ENCODE measurements at regions not wholly inside any gene's neighbourhood (a gene's known extent, or its start where the extent isn't known, plus 50 kb on each side); places are given as distances from the start of the nearest gene placed in this dataset.

DNA sequence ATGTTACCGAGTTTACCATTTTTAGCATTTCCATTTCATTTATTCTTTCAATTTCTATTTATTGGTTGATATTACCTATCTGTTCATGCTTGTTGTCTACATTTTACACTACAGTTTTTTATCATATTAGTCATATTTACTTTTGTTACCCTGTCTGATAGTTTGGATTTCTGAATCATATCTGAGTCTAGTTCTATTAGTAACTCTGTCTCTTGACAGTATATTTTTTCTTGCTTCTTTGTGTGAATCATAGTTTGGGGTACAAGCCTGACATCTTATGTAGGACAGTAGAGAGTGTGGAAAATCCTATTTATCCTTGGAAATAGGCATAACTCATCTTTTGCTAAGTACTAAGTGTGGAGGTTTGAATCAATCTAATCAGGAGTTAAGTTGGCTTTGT, 263.9 kb upstream of the SESN3 start:
- Histone ChIP-seq H3K27me3 (no peaks in the 10 kb centered on the region), H3K9me3 (ENCODE audit: low read depth) (no peaks in the 10 kb centered on the region), H3K9me2 (replicated peaks; ENCODE audit: insufficient read depth) (no peaks in the 10 kb centered on the region), H3K4me2 (no peak overlapping the region), H3K4me1 (ENCODE audit: insufficient read depth) (peaks cover 13% of the 10 kb centered on the region), H3K36me3 (replicated peaks; ENCODE audit: insufficient read depth, low read depth) (no peaks in the 10 kb centered on the region), H4K20me1 (ENCODE audit: insufficient read depth, poor library complexity, severe bottlenecking) (no peaks in the 10 kb centered on the region), H3K27ac (no peak overlapping the region), H3K4me3 (no peak overlapping the region), H3K79me2 (no peaks in the 10 kb centered on the region), H2AFZ (no peak overlapping the region)
- DNase-seq (ENCODE audit: low spot score) = no peak
- WGBS (ENCODE audit: low lambda C conversion rate, missing lambda C conversion rate) = 97% methylated on average over 1 of the region's 1 CpG
- no peak for TF ChIP-seq EZH2phosphoT487 (IDR thresholded peaks at IDR 0.05; ENCODE audit: low read depth, severe bottlenecking, unreplicated experiment)
- TF ChIP-seq, protein P1, sequence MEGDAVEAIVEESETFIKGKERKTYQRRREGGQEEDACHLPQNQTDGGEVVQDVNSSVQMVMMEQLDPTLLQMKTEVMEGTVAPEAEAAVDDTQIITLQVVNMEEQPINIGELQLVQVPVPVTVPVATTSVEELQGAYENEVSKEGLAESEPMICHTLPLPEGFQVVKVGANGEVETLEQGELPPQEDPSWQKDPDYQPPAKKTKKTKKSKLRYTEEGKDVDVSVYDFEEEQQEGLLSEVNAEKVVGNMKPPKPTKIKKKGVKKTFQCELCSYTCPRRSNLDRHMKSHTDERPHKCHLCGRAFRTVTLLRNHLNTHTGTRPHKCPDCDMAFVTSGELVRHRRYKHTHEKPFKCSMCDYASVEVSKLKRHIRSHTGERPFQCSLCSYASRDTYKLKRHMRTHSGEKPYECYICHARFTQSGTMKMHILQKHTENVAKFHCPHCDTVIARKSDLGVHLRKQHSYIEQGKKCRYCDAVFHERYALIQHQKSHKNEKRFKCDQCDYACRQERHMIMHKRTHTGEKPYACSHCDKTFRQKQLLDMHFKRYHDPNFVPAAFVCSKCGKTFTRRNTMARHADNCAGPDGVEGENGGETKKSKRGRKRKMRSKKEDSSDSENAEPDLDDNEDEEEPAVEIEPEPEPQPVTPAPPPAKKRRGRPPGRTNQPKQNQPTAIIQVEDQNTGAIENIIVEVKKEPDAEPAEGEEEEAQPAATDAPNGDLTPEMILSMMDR (IDR thresholded peaks at IDR 0.05; ENCODE audit: poor library complexity) = no peak
- TF ChIP-seq EZH2 (IDR thresholded peaks at IDR 0.05; ENCODE audit: borderline replicate concordance) = no peak

DNA sequence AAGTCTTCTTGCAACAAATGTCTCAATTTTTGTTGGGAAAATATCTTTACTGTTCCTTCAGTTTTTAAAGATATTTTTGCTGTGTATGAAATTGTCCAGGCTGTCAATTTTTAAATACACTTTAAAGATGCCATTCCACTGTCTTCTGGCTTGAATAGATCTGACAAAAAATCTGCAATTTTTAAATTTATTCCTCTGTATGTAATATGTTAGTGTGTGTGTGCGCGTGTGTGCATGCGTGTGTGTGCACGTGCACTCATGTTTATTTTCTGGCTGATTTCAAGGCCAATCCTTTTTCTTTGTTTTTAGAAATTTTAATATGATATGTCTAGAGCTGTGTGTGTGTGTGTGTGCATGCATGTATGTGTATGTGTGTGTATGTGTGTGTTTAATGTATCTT, 263.2 kb upstream of the SESN3 start:
- Histone ChIP-seq H2AFZ (no peak overlapping the region), H3K4me2 (no peak overlapping the region), H3K27ac (no peak overlapping the region), H3K79me2 (no peaks in the 10 kb centered on the region), H3K27me3 (no peaks in the 10 kb centered on the region), H3K9me3 (ENCODE audit: low read depth) (no peaks in the 10 kb centered on the region), H3K36me3 (replicated peaks; ENCODE audit: insufficient read depth, low read depth) (no peaks in the 10 kb centered on the region), H3K4me3 (no peak overlapping the region), H3K9me2 (replicated peaks; ENCODE audit: insufficient read depth) (no peaks in the 10 kb centered on the region), H4K20me1 (ENCODE audit: insufficient read depth, poor library complexity, severe bottlenecking) (no peaks in the 10 kb centered on the region), H3K4me1 (ENCODE audit: insufficient read depth) (peaks cover 10% of the 10 kb centered on the region)
- no peak for TF ChIP-seq EZH2phosphoT487 (IDR thresholded peaks at IDR 0.05; ENCODE audit: low read depth, severe bottlenecking, unreplicated experiment)
- TF ChIP-seq, protein P1 (IDR thresholded peaks at IDR 0.05; ENCODE audit: poor library complexity) = no peak
- no peak for TF ChIP-seq EZH2 (IDR thresholded peaks at IDR 0.05; ENCODE audit: borderline replicate concordance)
- no peak for DNase-seq (ENCODE audit: low spot score)
- whole genome bisulfite sequencing (ENCODE audit: low lambda C conversion rate, missing lambda C conversion rate) = 98% methylated on average over 4 of the region's 4 CpGs

DNA sequence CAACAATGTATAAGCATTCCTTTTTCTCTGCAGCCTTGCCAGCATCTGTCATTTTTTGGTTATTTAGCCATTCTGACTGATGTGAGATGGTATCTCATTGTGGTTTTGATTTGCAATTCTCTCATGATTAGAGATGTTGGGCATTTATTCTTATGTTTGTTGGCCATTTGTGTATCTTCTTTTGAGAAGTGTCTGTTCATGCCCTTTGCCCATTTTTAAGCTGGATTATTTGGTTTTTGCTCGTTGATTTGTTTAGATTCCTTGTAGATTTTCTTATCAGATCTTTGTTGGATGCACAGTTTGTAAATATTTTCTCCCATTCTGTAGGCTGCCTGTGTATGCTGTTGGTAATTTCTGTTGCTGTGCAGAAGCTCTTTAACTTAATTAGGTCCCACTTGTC, 259.6 kb upstream of the SESN3 start:
- Histone ChIP-seq H3K4me3 (no peak overlapping the region), H3K4me1 (ENCODE audit: insufficient read depth) (no peaks in the 10 kb centered on the region), H3K79me2 (no peaks in the 10 kb centered on the region), H4K20me1 (ENCODE audit: insufficient read depth, poor library complexity, severe bottlenecking) (no peaks in the 10 kb centered on the region), H3K36me3 (replicated peaks; ENCODE audit: insufficient read depth, low read depth) (no peaks in the 10 kb centered on the region), H2AFZ (no peak overlapping the region), H3K9me3 (ENCODE audit: low read depth) (no peaks in the 10 kb centered on the region), H3K9me2 (replicated peaks; ENCODE audit: insufficient read depth) (no peaks in the 10 kb centered on the region), H3K27ac (no peak overlapping the region), H3K27me3 (no peaks in the 10 kb centered on the region), H3K4me2 (no peak overlapping the region)
- no peak for DNase-seq (ENCODE audit: low spot score)
- TF ChIP-seq, protein P1 (IDR thresholded peaks at IDR 0.05; ENCODE audit: poor library complexity) = no peak
- TF ChIP-seq EZH2phosphoT487 (IDR thresholded peaks at IDR 0.05; ENCODE audit: low read depth, severe bottlenecking, unreplicated experiment) (no peak), EZH2 (IDR thresholded peaks at IDR 0.05; ENCODE audit: borderline replicate concordance) (no peak)
- WGBS (ENCODE audit: low lambda C conversion rate, missing lambda C conversion rate) = 78% methylated on average over 1 of the region's 1 CpG

DNA sequence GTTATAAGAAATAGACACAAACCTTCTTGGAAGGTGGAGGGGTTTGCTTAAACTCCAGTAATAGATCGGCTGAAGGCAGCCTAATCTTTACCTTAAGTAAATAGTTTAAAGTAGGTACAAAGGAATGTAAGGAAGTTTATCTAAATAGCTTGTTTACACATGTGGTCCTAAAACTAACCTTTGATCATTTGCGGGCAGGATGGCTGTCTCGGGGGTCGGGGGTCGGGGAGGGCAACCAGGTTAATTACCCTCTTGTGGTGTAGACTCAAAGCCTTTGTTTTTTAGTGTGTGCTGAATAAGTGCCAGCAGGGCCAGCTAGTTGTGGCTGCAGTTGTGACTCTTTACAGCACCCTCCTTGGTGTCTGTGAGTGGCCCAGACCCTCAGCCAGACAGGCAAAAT, 256.9 kb upstream of the SESN3 start:
- Histone ChIP-seq H3K27ac (peak overlapping the region; percentile 48), H3K4me3 (no peak overlapping the region), H3K9me3 (ENCODE audit: low read depth) (no peaks in the 10 kb centered on the region), H3K27me3 (no peaks in the 10 kb centered on the region), H3K9me2 (replicated peaks; ENCODE audit: insufficient read depth) (no peaks in the 10 kb centered on the region), H3K36me3 (replicated peaks; ENCODE audit: insufficient read depth, low read depth) (no peaks in the 10 kb centered on the region), H2AFZ (no peak overlapping the region), H4K20me1 (ENCODE audit: insufficient read depth, poor library complexity, severe bottlenecking) (no peaks in the 10 kb centered on the region), H3K4me1 (ENCODE audit: insufficient read depth) (no peaks in the 10 kb centered on the region), H3K79me2 (no peaks in the 10 kb centered on the region), H3K4me2 (peak overlapping the region; percentile 54)
- TF ChIP-seq EZH2 (IDR thresholded peaks at IDR 0.05; ENCODE audit: borderline replicate concordance) = no peak
- TF ChIP-seq, protein P1 (IDR thresholded peaks at IDR 0.05; ENCODE audit: poor library complexity) = no peak
- no peak for TF ChIP-seq EZH2phosphoT487 (IDR thresholded peaks at IDR 0.05; ENCODE audit: low read depth, severe bottlenecking, unreplicated experiment)
- no peak for DNase-seq (ENCODE audit: low spot score)
- 29% methylated on average over 5 of the region's 5 CpGs for WGBS (ENCODE audit: low lambda C conversion rate, missing lambda C conversion rate)
